ENCODE measurements at regions not wholly inside any gene's neighbourhood (a gene's known extent, or its start where the extent isn't known, plus 50 kb on each side); places are given as distances from the start of the nearest gene placed in this dataset.

- no peak for DNase-seq
- intact Hi-C loops (cut with DNase I), result no loop called here
Observed at GRCh38 chr9:85431339-85432102, 310.2 kb downstream of the AGTPBP1 start.

DNA sequence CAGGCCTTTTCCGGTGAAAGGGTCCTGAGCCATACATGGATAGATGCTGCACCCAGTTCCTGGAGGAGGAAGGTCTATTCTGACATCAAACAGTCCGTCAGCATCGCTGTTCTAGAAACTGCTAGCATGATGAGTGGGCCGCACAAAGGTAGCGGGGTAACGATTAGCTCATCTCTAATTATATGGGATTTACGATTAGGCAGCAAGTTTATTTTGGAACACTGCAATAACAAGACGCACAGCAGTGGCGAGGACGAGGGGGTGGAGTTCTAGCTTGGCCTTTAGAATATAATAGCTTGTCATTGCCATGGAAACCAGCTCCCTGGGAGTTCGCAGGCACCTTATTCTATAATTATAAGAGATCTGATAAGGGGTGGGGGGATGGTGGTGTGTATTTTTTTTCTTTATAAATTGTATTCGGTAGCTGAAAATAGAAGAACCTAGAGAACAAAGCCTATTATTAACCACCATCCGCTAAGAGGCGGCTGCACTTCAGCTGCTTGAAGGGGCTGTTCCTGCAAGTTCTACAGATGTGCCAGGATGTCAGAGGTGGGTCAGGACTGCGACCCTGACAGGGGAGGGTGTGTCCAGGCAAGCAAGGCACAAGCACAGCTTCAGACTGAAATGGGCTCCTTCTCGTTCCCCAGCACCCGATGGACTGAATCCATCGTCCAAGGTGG is 311.0 kb downstream of the AGTPBP1 start:
- peak; percentile 48 to 91 (median 73) for DNase-seq
- intact Hi-C loops (cut with DNase I), result no loop called here

GRCh38 chr9:85428230-85428629 is 313.5 kb downstream of the AGTPBP1 start:
- DNase-seq, result no peak
- intact Hi-C loops (cut with DNase I), result no loop called here

DNA sequence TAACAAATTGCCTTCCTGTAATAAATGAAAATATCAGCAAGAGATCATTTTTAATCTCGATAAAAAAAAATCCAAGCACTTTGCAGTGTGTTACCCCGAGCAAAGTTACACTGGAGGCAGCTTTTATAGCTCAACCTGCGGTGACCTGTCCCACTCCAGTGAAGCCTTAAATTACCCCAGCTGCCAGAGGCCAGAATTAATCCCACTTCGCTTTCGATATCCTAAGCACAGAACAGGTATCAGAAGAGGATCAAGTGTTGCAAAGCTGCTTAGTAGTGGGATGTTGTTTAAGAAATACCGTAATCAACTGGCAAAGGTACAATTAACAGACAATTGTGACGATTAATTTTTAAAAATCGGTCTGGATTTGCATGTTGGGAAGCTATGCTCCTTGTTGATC is 314.0 kb downstream of the AGTPBP1 start:
- intact Hi-C loops (cut with DNase I), result no loop called here
- no peak for DNase-seq

- intact Hi-C loops (cut with DNase I), result no loop called here
- DNase-seq, result peak; percentile 57 to 90 (median 79)
Observed at GRCh38 chr9:85425153-85425611, 316.6 kb downstream of the AGTPBP1 start.

DNA sequence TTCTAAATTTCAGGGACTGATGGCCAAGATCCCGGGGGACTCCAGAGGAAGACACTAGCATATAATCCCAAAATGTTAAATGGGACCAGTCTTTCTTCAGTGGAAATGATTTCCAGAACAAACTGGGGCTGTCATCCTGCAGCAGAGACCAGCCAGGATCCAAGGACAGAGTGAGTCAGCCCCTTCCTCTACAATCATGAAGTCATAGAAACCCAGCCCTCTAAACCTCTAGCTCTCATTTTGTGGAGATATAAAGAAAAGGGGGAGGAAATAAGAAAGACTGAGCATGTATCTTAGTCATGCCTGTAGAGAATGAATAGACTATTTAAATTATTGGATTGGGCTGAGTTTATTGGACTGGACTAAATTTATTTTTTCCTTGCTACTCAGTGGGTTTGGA is 318.3 kb downstream of the AGTPBP1 start:
- intact Hi-C loops (cut with DNase I), result no loop called here
- DNase-seq, result no peak

GRCh38 chr9:85421641-85422040 is 320.1 kb downstream of the AGTPBP1 start:
- intact Hi-C loops (cut with DNase I), result no loop called here
- no peak for DNase-seq

- no peak for DNase-seq
- intact Hi-C loops (cut with DNase I), result no loop called here
Observed at GRCh38 chr9:85420750-85421149, 321.0 kb downstream of the AGTPBP1 start.

DNA sequence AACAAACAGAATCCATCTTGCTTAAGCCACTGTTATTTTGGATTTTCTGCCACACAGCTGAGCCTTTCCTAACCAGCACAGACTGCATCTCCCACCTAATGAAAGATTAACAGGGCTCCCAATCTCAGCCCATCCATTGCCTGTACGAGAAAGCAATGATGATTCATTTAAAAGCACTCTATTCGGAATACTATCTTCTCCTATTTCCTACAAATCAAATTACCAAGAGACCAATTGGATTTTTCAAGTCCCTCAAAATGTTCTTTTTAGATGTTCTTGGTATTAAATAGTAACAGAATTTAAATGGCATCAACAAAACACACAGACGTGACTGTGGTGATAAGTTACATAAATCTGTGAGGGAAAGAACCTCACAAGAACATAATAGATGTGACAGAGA is 324.1 kb downstream of the AGTPBP1 start:
- intact Hi-C loops (cut with DNase I), result no loop called here
- DNase-seq, result no peak

GRCh38 chr9:85416715-85417114 is 325.0 kb downstream of the AGTPBP1 start:
- no peak for DNase-seq
- intact Hi-C loops (cut with DNase I), result no loop called here

GRCh38 chr9:85414390-85414789 is 327.4 kb downstream of the AGTPBP1 start:
- peak in 20 of 42 donors; percentile 13 to 77 (median 38) for DNase-seq
- intact Hi-C loops (cut with DNase I), result no loop called here

DNA sequence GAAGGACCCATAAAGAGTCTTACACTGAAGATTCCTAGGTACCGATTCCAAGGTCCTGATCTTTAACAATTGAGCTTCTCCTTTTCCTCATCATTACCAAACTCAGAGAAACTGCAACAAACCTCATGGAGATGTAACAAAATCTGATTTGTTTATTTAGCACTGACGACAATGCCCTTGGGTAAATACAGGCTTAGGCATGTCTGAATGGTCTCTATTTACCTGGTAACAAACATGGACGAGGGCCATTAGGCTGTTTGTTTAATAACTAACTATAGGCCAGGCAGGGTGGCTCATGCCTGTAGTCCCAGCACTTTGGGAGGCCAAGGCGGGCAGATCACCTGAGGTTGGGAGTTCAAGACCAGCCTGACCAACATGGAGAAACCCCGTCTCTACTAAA is 333.3 kb downstream of the AGTPBP1 start:
- intact Hi-C loops (cut with DNase I), result no loop called here
- no peak for DNase-seq

DNA sequence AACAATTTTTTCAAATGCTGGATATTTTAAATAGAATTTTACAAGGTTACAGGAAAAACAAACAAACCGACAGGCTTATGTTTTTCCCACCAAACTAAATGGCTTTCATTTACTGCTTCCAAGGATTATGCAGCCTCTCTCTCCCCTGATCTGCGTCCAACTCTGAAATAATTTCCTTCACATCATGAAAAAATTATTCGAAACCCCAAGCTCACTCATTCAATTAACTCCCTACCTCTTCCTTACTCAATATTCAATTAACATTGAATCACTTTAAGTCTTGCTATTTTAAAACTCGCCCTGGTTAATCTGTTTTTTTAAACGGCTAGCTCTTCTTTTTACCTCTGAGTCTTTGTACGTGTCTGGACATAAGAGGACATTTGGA is 336.2 kb downstream of the AGTPBP1 start:
- intact Hi-C loops (cut with DNase I), result no loop called here

GRCh38 chr9:85404911-85405565 is 336.7 kb downstream of the AGTPBP1 start:
- intact Hi-C loops (cut with DNase I), result no loop called here
- no peak for DNase-seq

More for the DNA sequence above, 336.2 kb downstream of the AGTPBP1 start:
- DNase-seq, result no peak

DNA sequence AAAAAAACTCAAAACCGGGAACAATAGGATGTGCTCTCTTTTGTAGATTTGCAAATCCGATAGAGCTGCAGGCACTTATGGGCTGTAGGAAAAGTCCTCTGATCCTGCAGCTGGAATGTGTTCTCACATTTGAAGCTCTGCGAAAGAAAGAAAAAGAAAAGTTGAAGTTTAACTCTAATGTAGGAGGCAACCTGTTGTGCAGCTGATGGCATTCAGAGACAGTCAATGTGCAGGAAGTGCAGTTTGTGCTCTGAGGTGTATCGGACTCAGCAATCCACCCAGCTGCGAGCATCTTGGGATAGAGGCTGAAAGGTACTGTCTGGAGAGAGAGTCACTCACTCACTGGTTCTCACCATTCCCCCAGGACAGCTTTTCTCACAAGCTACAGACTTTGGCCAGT is 339.2 kb downstream of the AGTPBP1 start:
- DNase-seq, result no peak
- intact Hi-C loops (cut with DNase I), result no loop called here

DNA sequence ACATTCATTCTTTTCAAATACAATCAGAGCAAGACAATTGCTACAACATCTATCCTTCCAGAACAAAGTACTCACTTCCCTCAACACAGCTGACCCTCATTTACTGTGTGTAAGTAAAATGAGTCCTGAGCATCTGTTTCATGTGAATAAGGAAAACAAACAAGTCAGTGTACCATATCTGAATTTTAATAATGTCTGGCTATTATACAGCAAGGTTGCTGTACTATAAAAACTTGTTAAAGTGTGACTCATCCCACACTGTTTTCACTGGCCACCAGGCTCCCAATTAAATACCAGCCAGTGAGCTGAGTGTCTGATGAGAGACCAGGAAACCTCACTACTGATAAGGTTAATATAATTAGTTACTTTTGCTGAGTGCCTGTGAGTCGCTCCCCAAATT is 339.8 kb downstream of the AGTPBP1 start:
- no peak for DNase-seq
- intact Hi-C loops (cut with DNase I), result no loop called here

- intact Hi-C loops (cut with DNase I), result no loop called here
- no peak for DNase-seq
Observed at GRCh38 chr9:85397005-85397404, 344.7 kb downstream of the AGTPBP1 start.

DNA sequence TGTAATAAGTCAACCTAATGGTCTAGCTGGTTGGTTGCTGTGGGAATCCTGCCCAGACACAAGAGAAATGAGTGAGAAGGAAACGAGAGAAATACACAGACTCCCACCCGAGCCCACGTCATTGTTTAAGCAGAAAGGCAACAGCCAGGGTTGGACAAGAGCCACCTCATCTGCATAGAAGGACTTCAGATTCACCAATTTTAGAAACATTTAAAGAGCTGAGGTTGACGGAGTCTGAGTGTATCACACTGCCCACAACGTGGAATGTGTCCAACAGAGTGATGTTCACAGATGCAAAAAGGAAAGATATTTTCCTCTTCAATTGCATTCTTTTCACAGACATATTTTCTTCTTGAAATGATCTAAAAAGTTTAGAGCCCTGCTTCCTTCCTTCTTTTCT is 349.5 kb downstream of the AGTPBP1 start:
- intact Hi-C loops (cut with DNase I), result no loop called here
- no peak for DNase-seq

- DNase-seq, result no peak
- intact Hi-C loops (cut with DNase I), result no loop called here
Observed at GRCh38 chr9:85377731-85378289, 363.9 kb downstream of the AGTPBP1 start.

DNA sequence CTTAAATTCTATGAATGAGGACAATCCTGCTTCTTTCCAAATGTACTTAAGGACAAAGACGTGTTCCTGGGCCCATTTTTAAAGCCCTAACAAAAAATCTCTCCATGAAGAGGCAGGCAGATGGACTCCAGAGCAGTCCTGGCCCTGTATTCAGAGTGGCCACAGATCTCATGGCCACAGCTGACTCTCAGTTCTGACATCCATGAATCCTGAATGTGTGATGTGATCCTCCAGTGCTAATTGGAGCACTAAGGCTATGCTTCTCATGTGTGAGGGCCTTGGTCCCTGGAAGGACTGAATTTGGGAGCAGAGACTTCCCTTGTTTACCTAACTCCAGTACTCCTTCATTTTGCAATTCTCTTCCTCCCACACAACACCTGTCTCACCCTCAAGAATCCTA is 373.0 kb downstream of the AGTPBP1 start:
- intact Hi-C loops (cut with DNase I), result no loop called here
- no peak for DNase-seq

Data from head of caudate nucleus (tissue), 42 donors.